ENCODE measurements at regions not wholly inside any gene's neighbourhood (a gene's known extent, or its start where the extent isn't known, plus 50 kb on each side); places are given as distances from the start of the nearest gene placed in this dataset.

GRCh38 chr6:80530103-80530502 lies 423.6 kb downstream of the BCKDHB start:
- 86 to 100% methylated on average over 3 of the region's 3 CpGs for WGBS, 2 experiments (ENCODE audit: low coverage in 1 of 2, low lambda C conversion rate in 2 of 2, missing lambda C conversion rate in 2 of 2)
- Histone ChIP-seq H3K36me3 (ENCODE audit: low read depth) (no peaks in the 10 kb centered on the region), H3K9me3 (ENCODE audit: low read depth) (no peaks in the 10 kb centered on the region), H3K79me2 (ENCODE audit: insufficient read depth) (no peaks in the 10 kb centered on the region), H3K9ac (no peak overlapping the region), H3K27me3 (replicated peaks; ENCODE audit: insufficient read depth) (no peaks in the 10 kb centered on the region), H2AFZ (no peak overlapping the region), H3F3A (ENCODE audit: insufficient read depth) (no peaks in the 10 kb centered on the region), H3K4me2 (ENCODE audit: unreplicated experiment) (no peak overlapping the region), H4K20me1 (ENCODE audit: insufficient read depth) (no peaks in the 10 kb centered on the region), H3K9me2 (ENCODE audit: insufficient read depth) (no peaks in the 10 kb centered on the region), H3K27ac (no peak overlapping the region), H3K4me3 (no peak overlapping the region), H3K4me1 (ENCODE audit: insufficient read depth) (no peaks in the 10 kb centered on the region)
- TF ChIP-seq EZH2phosphoT487 (IDR thresholded peaks at IDR 0.05; ENCODE audit: insufficient read depth, low read depth) = no peak
- no peak for TF ChIP-seq EZH2 (IDR thresholded peaks at IDR 0.05; ENCODE audit: insufficient read depth, poor library complexity, severe bottlenecking)
- DNase-seq = no peak
- in situ Hi-C loops (cut with MboI) = no loop called here

- H3K79me2 ChIP-seq (ENCODE audit: insufficient read depth) = no peaks in the 10 kb centered on the region
- H3K4me1 ChIP-seq (ENCODE audit: insufficient read depth) = peaks cover 10% of the 10 kb centered on the region
- H3K27me3 ChIP-seq (replicated peaks; ENCODE audit: insufficient read depth) = no peaks in the 10 kb centered on the region
- no peaks in the 10 kb centered on the region for H4K20me1 ChIP-seq (ENCODE audit: insufficient read depth)
- H3K27ac ChIP-seq = no peak overlapping the region
- no peaks in the 10 kb centered on the region for H3K36me3 ChIP-seq (ENCODE audit: low read depth)
- in situ Hi-C loops (cut with MboI) = no loop called here
- H3K9me3 ChIP-seq (ENCODE audit: low read depth) = no peaks in the 10 kb centered on the region
- H3K4me2 ChIP-seq (ENCODE audit: unreplicated experiment) = no peak overlapping the region
- H3K4me3 ChIP-seq = no peak overlapping the region
- no peak overlapping the region for H2AFZ ChIP-seq
- H3K9me2 ChIP-seq (ENCODE audit: insufficient read depth) = no peaks in the 10 kb centered on the region
- no peak overlapping the region for H3K9ac ChIP-seq
- no peak for TF ChIP-seq EZH2phosphoT487 (IDR thresholded peaks at IDR 0.05; ENCODE audit: insufficient read depth, low read depth)
- TF ChIP-seq EZH2 (IDR thresholded peaks at IDR 0.05; ENCODE audit: insufficient read depth, poor library complexity, severe bottlenecking) = no peak
- no peaks in the 10 kb centered on the region for H3F3A ChIP-seq (ENCODE audit: insufficient read depth)
- no peak for DNase-seq
Measured at GRCh38 chr6:80528115-80528514, 421.6 kb downstream of the BCKDHB start.

DNA sequence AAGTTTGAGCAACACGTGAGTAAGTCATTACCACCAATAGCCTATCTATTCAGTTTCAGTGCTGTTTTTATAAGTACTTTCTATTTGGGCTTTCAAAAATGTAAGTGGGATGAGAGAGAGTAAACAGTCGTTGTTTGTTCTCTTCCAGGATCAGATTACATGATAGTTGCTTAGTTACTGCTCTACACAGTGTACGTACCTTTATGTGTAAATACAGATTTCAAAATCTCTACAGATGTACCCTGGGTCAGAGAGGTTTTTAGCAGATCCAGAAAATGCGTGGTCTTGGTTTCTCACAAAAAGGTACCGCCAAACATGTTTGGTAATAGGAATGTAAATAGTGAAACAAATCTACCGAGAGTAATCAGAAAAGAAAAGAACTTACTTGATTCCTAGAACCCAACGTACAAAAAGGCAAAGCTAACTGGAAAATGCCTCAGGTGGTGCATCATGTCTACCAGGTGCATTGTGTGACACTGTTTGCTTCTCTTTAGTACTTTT lies 421.1 kb downstream of the BCKDHB start:
- no peak for DNase-seq
- H3K4me2 ChIP-seq (ENCODE audit: unreplicated experiment) = no peak overlapping the region
- H3K27ac ChIP-seq = no peak overlapping the region
- no peaks in the 10 kb centered on the region for H3K9me2 ChIP-seq (ENCODE audit: insufficient read depth)
- H3K4me1 ChIP-seq (ENCODE audit: insufficient read depth) = peaks cover 15% of the 10 kb centered on the region
- no peaks in the 10 kb centered on the region for H3K9me3 ChIP-seq (ENCODE audit: low read depth)
- H3K79me2 ChIP-seq (ENCODE audit: insufficient read depth) = no peaks in the 10 kb centered on the region
- H3F3A ChIP-seq (ENCODE audit: insufficient read depth) = no peaks in the 10 kb centered on the region
- H4K20me1 ChIP-seq (ENCODE audit: insufficient read depth) = no peaks in the 10 kb centered on the region
- H2AFZ ChIP-seq = no peak overlapping the region
- no peak overlapping the region for H3K4me3 ChIP-seq
- no peak overlapping the region for H3K9ac ChIP-seq
- in situ Hi-C loops (cut with MboI) = no loop called here
- H3K36me3 ChIP-seq (ENCODE audit: low read depth) = no peaks in the 10 kb centered on the region
- TF ChIP-seq EZH2phosphoT487 (IDR thresholded peaks at IDR 0.05; ENCODE audit: insufficient read depth, low read depth) (no peak), EZH2 (IDR thresholded peaks at IDR 0.05; ENCODE audit: insufficient read depth, poor library complexity, severe bottlenecking) (no peak)
- 92 to 95% methylated on average over 7 of the region's 7 CpGs for WGBS, 2 experiments (ENCODE audit: low coverage in 1 of 2, low lambda C conversion rate in 2 of 2, missing lambda C conversion rate in 2 of 2)
- no peaks in the 10 kb centered on the region for H3K27me3 ChIP-seq (replicated peaks; ENCODE audit: insufficient read depth)

GRCh38 chr6:80523531-80523997 lies 417.1 kb downstream of the BCKDHB start:
- Histone ChIP-seq H3K36me3 (ENCODE audit: low read depth) (no peaks in the 10 kb centered on the region), H3K9me3 (ENCODE audit: low read depth) (no peaks in the 10 kb centered on the region), H4K20me1 (ENCODE audit: insufficient read depth) (no peaks in the 10 kb centered on the region), H2AFZ (peak overlapping the region; percentile 83), H3F3A (ENCODE audit: insufficient read depth) (peaks cover 7% of the 10 kb centered on the region; the same call in 1 of the 2 replicates), H3K27me3 (replicated peaks; ENCODE audit: insufficient read depth) (no peaks in the 10 kb centered on the region), H3K4me2 (ENCODE audit: unreplicated experiment) (no peak overlapping the region), H3K9me2 (ENCODE audit: insufficient read depth) (peaks cover 5% of the 10 kb centered on the region; the same call in 1 of the 2 replicates), H3K4me1 (ENCODE audit: insufficient read depth) (peaks cover 30% of the 10 kb centered on the region), H3K79me2 (ENCODE audit: insufficient read depth) (no peaks in the 10 kb centered on the region), H3K4me3 (peak overlapping the region; percentile 26; the same call in 1 of the 2 replicates), H3K9ac (no peak overlapping the region), H3K27ac (no peak overlapping the region)
- in situ Hi-C loops (cut with MboI) = no loop called here
- peak; percentile 60 for DNase-seq
- TF ChIP-seq EZH2phosphoT487 (IDR thresholded peaks at IDR 0.05; ENCODE audit: insufficient read depth, low read depth) (no peak), EZH2 (IDR thresholded peaks at IDR 0.05; ENCODE audit: insufficient read depth, poor library complexity, severe bottlenecking) (no peak)
- 43 to 46% methylated on average over 11 of the region's 11 CpGs for WGBS, 2 experiments (ENCODE audit: low coverage in 1 of 2, low lambda C conversion rate in 2 of 2, missing lambda C conversion rate in 2 of 2)

GRCh38 chr6:80523010-80523409 lies 416.5 kb downstream of the BCKDHB start:
- Histone ChIP-seq H3K27ac (no peak overlapping the region), H3K27me3 (replicated peaks; ENCODE audit: insufficient read depth) (no peaks in the 10 kb centered on the region), H3K4me2 (ENCODE audit: unreplicated experiment) (no peak overlapping the region), H3K9me3 (ENCODE audit: low read depth) (no peaks in the 10 kb centered on the region), H3K79me2 (ENCODE audit: insufficient read depth) (no peaks in the 10 kb centered on the region), H3K4me1 (ENCODE audit: insufficient read depth) (peaks cover 30% of the 10 kb centered on the region), H4K20me1 (ENCODE audit: insufficient read depth) (no peaks in the 10 kb centered on the region), H3K36me3 (ENCODE audit: low read depth) (no peaks in the 10 kb centered on the region), H3K9ac (no peak overlapping the region), H3K4me3 (no peak overlapping the region), H3K9me2 (ENCODE audit: insufficient read depth) (peaks cover 5% of the 10 kb centered on the region; the same call in 1 of the 2 replicates), H2AFZ (peak overlapping the region; percentile 83), H3F3A (ENCODE audit: insufficient read depth) (peaks cover 7% of the 10 kb centered on the region; the same call in 1 of the 2 replicates)
- 44 to 45% methylated on average over 5 of the region's 5 CpGs for WGBS, 2 experiments (ENCODE audit: low coverage in 1 of 2, low lambda C conversion rate in 2 of 2, missing lambda C conversion rate in 2 of 2)
- in situ Hi-C loops (cut with MboI) = no loop called here
- TF ChIP-seq EZH2phosphoT487 (IDR thresholded peaks at IDR 0.05; ENCODE audit: insufficient read depth, low read depth) (no peak), EZH2 (IDR thresholded peaks at IDR 0.05; ENCODE audit: insufficient read depth, poor library complexity, severe bottlenecking) (no peak)
- no peak for DNase-seq

Data from GM23248 (cell line).